GM19467 (cell line): ENCODE measurements at regions not wholly inside any gene's neighbourhood (a gene's known extent, or its start where the extent isn't known, plus 50 kb on each side); places are given as distances from the start of the nearest gene placed in this dataset.

Source experiments
- ATAC-seq: cut with Tn5 transposase; IDR thresholded peaks from one replicate; pipeline ENCODE4 v1.9.1; 2021; ENCODE audit warnings: mild to moderate bottlenecking, moderate library complexity; ENCODE audit not compliant: unreplicated experiment

DNA sequence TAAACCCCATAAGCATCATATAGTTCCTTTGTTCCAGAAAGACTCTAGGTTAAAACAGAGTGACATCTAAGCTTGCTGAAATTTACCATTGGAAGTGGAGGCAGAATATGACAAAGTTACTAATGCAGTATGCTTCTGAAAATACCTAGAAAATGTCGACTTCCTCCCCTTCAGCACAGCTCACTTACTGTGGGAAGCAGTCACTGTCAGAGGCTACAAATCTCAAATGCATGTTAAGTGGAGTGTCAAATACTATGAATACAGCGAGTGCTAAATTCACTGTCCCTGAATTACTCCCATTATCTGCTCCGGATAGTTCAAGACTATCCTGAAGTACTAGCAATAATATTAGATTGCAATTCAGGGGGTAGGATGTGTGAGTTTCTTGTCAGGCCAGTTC is 1454.6 kb downstream of the AACS start:
- ATAC-seq: no peak

DNA sequence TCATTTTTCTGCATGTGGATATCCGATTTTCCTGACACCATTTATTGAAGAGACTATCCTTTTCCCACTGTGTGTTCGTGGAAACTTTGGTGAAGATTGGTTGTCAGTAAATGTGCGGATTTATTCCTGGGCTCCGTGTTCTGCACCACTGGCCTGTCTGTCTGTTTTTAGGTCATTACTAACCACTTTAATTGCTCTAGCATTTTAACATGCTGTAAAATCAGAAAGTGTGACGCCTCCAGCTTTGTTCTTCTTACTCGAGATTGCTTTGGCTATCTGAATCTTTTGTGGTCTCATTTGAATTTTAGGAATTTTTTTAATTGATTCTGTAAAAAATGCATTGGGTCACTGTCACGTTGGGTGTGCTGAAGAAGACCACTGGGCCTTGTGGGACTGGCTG is 1458.7 kb downstream of the AACS start:
- ATAC-seq: no peak

DNA sequence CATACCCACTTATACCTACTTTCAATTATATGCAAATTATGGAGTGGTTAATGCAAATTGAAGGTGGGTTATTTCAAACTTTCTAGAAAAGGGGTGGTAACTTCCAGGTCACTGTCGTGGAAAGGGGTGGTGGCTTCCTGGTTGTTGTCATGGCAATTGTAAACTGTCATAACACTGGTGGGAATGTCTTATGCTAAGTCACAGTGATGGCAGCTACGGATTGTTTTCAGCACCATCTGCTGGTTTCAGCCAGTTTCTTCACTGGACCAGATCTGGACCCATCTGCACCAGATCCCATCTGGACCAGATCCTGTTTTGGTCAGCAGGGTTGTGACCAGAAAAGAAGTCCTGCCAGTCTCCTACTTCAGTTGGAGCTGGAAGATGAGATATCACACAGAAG is 1469.3 kb downstream of the AACS start:
- ATAC-seq: no peak

DNA sequence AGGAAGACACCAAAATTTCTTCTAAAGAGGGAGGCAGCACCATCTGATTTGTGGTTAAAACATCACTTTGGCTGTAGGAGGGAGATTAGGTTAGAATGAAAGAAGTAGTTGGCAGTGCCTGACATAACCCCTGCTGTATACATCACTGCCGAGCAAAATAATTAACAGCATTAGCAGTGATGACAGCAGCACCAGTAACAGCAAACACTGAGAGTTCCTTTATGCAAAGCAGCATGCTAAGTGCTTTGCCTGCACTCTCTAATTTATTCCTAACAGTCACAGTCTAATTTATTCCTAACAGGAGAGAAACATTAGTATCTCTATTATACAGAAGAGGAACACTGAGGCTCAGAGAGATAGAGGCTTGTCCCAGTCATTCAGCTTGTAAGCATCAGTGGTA is 1469.7 kb downstream of the AACS start:
- no peak for ATAC-seq

DNA sequence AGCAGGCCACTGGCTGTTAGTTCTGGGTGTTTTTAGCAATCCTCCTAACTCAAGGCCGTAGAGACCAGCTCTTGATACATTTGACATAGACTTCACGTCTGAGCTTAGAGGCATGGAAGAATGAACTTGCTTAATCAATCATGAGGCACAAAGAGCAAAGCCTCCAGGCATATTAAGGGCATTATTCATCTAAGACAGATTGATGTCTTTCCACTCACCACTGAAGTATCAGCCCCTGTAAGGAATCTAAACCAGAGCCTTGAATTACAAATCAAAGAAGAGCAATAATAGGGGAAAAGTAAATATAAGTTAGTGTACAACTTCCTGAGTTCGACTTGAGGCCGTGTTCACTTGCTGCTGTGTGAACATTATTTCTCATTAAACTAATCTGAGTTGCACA is 1470.7 kb downstream of the AACS start:
- ATAC-seq: no peak

DNA sequence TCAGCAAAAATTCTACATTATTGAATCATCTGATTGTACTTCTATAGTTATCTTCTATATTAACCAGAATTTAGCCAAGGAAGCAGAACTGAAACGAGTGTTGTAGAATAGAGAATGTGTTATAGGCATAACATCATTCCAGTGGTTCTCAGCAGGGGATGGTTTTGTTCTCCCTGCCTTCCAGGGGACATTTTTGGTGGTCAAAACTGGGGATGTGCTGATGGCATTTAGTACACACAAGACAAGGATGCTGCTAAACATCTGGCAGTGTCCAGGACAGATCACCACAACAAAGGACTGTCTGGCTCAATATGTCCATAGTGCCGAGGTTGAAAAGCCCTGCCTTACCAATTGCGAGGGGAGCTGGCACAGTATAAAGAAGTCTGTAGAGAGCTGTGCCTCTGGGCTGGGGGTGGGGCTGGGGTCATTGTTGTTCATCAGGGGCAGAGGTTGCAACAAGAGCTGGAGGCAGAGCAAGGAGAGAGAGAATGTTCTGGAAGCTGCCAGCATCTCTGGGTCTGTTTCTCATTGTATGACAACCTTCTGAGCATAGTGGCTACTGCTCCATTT is 1472.8 kb downstream of the AACS start:
- ATAC-seq: no peak

DNA sequence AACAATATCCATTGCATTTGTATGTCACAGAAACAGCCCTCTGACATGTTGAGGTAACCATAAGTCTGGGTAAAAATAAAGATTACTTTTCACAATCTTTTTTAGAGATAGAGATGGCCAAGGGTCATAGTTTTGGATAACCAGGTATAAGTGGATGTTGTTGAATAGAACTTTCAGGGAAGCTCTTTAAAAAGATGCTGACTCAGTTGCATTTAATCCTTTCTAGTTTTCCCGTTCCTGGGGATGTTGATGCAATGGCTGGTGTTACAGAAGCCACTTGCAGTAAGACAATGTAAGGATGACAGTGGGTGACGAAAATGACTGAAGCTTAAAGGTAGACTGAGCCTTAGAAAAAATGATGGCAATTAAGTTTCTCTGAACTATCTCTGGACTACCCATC is 1473.7 kb downstream of the AACS start:
- no peak for ATAC-seq

DNA sequence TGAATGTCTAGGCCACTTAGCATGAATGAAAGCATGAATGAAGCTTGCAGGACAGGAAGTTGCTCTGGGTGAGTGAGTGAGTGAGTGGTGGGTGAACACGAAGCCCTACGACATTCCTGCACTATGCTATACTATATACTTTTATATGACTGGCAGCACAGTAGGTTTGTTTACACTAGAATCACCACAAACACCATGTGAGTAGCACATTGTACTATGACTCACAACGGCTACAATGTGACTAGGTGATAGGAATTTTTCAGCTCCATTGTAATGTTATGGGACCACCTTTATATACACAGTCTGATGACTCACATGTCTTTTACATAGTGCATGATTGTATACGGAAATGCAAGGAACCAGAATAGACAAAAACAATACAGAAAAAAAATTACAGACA is 1480.2 kb downstream of the AACS start:
- no peak for ATAC-seq

DNA sequence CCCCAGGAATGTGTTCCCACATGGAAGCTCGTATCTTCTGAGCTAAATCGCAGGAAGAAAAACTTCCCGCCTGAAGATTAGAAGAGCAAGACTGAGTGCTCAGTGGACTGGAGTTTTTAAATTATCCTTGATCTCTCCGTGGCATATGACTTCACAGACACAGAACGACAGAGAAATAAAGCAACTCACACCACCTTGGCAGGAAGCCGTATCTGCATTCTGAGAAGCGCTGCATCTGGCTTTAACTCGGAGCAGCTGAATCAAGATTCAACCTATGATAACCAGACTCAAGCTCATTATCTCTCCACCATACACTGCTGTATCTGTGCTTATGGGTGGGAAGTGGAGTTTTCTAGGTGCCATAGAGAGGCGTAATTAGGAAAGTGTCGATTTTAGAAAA is 1482.7 kb downstream of the AACS start:
- no peak for ATAC-seq

DNA sequence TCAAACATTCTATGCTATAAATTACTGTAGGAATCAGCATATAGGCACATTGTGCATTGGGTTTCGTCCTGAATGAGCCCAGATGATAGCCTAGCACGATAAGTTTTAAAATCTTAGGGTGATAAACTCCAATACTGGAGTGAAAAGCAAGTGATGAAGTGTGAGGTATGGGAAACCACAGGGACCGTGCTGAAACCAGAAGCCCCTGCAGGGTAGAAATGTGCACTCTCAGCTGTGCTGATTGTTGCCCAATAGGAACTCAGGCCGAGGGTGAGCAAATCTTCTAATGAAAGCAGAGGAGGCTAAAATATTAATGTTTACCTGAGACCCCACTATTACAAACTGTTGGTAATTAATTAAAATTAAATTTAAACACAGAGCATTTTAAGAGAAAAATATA is 1486.6 kb downstream of the AACS start:
- no peak for ATAC-seq

DNA sequence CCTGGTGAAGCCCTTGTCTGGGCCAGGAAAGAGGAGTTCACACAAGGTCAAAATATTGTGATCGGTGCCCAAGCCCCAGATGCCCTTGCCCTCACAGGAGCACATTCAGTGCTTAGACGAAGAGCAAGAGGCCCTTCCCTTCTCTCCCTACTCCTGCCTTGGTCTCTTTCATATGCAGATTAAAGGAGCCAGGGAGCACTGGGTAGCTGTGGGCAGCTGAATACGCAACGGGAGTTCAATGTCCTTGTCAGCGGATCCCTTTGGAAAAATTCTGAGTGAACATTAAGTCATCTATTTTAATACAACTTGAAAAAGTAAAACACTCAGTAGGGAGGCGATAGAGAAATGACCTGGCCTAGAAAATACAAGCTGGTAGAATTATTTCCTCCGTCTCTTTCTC is 1489.4 kb downstream of the AACS start:
- ATAC-seq: no peak

DNA sequence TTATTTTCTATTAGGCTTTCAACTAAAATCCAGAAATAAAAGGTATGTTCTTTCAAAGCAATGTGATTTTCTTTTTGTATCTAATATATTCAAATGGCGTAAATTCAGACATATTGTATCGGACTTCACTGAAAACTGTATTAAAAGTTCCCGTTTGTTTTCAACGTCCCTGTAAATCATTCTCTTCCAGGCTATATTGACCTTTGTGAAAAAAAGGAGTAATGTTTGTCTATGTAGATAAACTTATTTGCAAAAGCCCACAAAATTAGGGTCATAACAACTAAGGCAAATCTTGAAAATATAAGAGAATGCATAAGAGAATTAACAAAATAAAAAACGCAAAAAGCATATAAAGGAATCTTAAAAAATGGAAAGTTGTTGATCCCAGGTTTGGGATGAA is 1492.4 kb downstream of the AACS start:
- ATAC-seq: no peak

DNA sequence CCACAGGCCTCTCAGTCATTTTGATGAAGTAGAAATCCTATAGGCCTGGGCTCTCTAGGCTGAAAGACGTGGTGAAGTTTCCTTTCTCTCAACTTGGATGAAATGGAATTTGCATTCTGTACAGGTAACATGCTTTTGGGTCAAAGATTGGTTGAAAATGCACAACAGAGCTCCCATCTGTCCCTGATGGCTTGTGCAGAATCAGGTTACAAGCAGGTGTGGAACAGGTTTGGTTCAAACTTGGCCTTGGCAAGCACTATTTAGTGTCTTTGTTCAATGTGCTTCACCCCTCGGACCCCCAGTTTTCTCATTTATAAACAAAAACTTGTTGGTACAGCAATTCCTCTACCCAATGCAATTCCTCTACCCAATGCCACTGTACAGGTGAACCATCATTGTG is 1493.0 kb downstream of the AACS start:
- ATAC-seq: no peak

DNA sequence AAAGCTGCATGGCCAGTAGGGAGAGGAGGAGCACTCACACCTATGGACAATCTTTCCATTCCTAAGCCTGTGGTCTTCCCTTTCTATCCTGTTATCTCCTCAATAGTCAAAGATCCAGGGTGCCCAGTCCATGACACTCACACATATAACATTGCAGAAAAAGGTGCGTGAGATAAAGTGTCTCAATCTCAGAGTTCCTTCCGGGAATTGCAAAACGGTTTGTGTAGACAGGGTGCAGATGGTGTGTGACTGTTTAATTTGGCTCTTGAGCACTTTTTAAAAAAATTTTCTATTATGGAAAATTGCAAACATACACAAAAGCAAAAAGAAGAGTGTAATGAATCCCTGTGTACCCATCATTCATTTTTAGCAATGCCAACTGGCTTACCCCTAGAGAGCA is 1493.6 kb downstream of the AACS start:
- no peak for ATAC-seq

DNA sequence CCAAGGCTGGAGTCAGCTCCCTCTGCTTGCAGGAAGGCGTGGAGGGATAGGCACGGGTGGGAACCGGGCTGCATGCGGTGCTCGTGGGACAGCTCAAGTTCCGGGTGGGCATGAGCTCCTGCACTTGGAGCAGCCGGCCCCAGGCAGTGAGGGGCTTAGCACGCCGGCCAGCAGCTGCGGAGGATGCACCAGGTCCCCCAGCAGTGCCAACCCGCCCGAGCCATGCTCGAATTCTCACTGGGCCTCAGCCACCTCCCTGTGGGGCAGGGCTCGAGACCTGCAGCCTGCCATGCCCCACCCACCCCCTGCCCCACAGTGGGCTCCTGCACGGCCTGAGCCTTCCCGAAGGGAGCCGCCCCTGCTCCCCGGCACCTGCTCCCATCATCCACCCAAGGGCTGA is 1501.8 kb downstream of the AACS start:
- no peak for ATAC-seq

DNA sequence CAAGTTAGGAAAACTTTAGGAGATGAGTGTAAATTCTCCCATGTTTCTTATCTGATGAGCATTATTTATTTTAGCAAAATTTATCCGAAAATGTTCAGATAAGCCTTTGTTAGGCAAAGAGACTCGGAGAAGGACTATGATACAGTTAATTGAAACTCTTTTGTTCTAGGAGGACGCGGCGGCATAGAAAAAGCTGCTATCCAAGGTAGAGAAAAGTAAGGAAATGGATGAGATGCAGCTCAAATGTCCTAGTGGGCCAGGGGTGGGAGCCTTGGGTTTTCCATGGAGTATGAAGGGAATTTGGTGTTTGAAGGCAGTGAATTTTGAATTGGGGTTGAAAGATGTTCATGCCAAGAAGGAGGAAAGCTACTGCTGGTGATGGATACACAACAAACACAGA is 1504.5 kb downstream of the AACS start:
- ATAC-seq: no peak

DNA sequence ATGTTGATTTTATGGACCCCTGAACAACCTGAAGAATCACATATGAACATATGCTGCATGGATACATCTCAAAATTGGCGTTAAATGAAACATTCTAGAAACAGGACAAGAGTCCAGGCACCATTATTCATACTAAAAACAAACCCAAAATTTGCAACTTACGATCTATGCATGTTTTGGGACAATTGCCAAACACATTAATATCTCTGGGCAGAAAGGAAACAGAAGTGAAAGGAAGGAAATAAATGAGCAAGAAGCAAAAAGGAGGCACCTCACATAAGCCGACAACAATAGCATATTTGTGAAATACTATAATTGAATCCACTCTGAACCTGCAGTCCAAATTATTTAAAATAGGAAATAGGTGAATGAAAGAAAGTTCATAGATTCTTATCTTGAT is 1505.3 kb downstream of the AACS start:
- no peak for ATAC-seq

DNA sequence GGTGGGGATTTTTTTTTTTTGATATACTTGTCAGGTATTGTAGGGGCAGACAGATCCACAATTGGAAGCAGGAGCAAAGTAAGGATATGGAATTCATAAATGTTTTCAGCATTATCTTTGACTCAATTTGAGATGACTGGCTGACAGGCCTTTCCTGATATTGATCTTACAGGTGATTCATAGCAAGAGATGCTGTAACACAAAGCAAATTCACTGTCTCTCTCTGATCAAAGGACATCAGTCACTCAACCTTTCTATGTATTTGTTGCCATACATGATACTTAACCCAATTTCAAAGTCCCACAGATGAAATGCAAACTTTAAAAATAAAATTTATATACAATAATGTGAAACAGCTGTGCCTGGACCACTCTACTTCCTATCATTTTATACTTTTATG is 1506.9 kb downstream of the AACS start:
- no peak for ATAC-seq

DNA sequence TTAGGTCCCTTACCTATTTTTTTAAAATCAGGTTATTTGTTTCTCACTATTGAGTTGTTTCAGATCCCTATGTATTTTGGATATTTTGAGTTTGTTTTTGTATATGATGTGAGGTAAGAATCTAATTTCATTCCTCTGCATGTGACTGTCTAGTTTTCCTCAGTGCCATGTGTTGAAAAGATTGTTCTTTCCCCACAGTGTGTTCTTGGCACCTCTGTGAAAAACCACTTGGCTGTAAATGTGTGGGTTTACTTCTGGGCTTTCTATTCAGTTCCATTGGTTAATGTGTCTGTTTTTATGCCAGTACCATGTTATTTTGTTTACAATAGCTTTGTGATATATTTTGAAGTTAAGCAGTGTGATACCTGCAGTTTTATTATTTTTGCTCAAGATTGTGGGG is 1516.4 kb downstream of the AACS start:
- ATAC-seq: no peak

DNA sequence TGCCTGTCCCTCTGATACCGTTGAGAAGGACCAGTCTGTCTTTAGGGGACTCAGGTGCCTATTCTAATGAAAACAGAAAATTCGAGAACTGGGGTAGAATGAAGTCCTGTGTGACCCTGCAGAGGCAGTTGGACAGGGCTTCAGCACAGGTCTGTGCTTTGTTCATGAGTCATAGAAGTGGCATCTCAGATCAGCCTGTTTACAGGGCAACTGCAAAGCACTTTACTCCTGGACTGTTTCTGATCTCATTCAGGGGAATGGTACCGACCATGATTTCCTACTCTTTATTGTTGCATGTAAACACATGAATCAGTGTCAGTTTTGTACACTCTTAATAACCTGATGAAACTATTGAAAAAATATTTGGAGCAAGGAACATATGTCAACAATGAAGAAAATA is 1517.0 kb downstream of the AACS start:
- no peak for ATAC-seq

DNA sequence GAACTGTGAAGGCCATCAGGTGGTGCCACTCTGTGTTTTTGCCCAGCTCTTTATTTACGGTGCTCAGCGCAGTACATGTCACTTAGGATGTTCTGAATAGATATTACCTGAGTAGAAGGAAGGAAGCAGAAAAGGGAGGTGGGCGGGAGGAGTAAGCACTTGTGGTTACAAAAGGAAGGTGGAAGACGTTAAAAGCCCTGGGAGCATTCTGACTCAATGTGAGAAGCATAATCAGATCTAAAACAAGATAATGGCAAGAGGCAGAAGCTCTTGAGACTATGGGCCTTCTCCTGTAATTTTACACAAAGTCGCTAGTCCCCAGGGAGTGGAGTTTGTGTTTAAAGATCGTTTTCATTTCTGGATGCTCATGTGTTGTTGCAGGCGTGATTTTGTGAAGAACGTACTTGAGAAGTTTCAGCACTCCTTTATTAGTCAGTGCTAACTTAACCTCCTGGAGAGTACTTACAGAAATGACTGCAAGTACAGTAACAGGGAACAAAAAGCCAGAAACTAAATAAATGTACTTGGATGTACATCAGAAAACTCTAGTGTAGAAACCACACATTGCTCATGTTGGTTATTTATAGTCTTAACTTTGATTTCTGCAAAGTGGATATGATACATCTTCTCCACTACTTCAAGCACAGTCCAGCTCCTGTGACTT is 1523.5 kb downstream of the AACS start:
- no peak for ATAC-seq

DNA sequence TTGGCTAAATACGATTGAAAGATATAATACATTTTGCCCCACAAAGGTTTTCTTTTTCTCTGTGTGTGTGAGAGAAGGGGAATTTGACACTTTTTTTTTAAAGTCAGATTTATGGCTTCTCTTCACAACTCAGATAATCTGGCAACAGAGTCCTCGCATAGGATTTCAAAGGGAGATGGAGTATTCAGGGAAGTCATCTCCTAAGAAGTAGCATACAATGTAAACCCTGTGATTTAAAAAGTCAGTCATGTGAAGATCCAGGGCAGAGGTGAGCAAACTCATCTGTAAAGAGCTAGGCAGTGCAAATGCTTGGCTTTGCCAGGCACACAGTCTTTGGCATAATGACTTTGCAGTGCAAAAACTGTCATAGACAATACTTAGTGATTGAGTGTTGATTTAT is 1526.3 kb downstream of the AACS start:
- ATAC-seq: no peak
